VCaP (cell line): ENCODE measurements at regions not wholly inside any gene's neighbourhood (a gene's known extent, or its start where the extent isn't known, plus 50 kb on each side); places are given as distances from the start of the nearest gene placed in this dataset.

Source experiments
- H3K27ac ChIP-seq: fragments of 450-650 bp; 2 replicates; pipeline ENCODE4 v1.5.1; 2017
- CTCF ChIP-seq: fragments of 450-650 bp; conservative IDR thresholded peaks from 2 replicates; pipeline ENCODE4 v1.5.1; 2017; ENCODE audit warnings: mild to moderate bottlenecking, moderate library complexity

- no peak overlapping the region for H3K27ac ChIP-seq
- TF ChIP-seq CTCF = no peak
Observed at GRCh38 chr9:88736136-88736637, 201.2 kb downstream of the NXNL2 start.

GRCh38 chr9:88737031-88737430 is 202.1 kb downstream of the NXNL2 start:
- no peak overlapping the region for H3K27ac ChIP-seq
- no peak for TF ChIP-seq CTCF

- no peak for TF ChIP-seq CTCF
- no peak overlapping the region for H3K27ac ChIP-seq
Observed at GRCh38 chr9:88737876-88738275, 202.9 kb downstream of the NXNL2 start.

GRCh38 chr9:88738709-88739108 is 203.7 kb downstream of the NXNL2 start:
- H3K27ac ChIP-seq = no peak overlapping the region; the same call in 1 of the 2 replicates
- TF ChIP-seq CTCF = no peak

- TF ChIP-seq CTCF = no peak
- H3K27ac ChIP-seq = no peak overlapping the region; the same call in 1 of the 2 replicates
Observed at GRCh38 chr9:88739373-88739772, 204.4 kb downstream of the NXNL2 start.

- no peak for TF ChIP-seq CTCF
- no peak overlapping the region for H3K27ac ChIP-seq
Observed at GRCh38 chr9:88740844-88741243, 205.9 kb downstream of the NXNL2 start.

GRCh38 chr9:88741335-88741734 is 206.4 kb downstream of the NXNL2 start:
- no peak; the same call in 1 of the 2 replicates for TF ChIP-seq CTCF
- H3K27ac ChIP-seq = no peak overlapping the region
